IPS-NIHi11 (cell line): ENCODE measurements at regions not wholly inside any gene's neighbourhood (a gene's known extent, or its start where the extent isn't known, plus 50 kb on each side); places are given as distances from the start of the nearest gene placed in this dataset.

ENCODE experiments used
- DNase-seq: peaks from one replicate; pipeline ENCODE4 v3.0.0; 2012; ENCODE audit warnings: mixed read lengths, low spot score

GRCh38 chr5:167232675-167233311 lies 1058.7 kb upstream of the WWC1 start:
- no peak for DNase-seq

- DNase-seq = no peak
Observed at GRCh38 chr5:167233507-167234220, 1057.8 kb upstream of the WWC1 start.

- no peak for DNase-seq
Observed at GRCh38 chr5:167241436-167242067, 1049.9 kb upstream of the WWC1 start.

- DNase-seq = no peak
Observed at GRCh38 chr5:167242701-167243100, 1048.7 kb upstream of the WWC1 start.

GRCh38 chr5:167243463-167243862 lies 1048.0 kb upstream of the WWC1 start:
- DNase-seq = no peak

GRCh38 chr5:167244583-167244982 lies 1046.9 kb upstream of the WWC1 start:
- DNase-seq = peak; percentile 46

GRCh38 chr5:167245868-167246267 lies 1045.6 kb upstream of the WWC1 start:
- peak; percentile 27 for DNase-seq

GRCh38 chr5:167247816-167248215 lies 1043.6 kb upstream of the WWC1 start:
- no peak for DNase-seq

GRCh38 chr5:167248257-167248656 lies 1043.2 kb upstream of the WWC1 start:
- DNase-seq = no peak

GRCh38 chr5:167250996-167251395 lies 1040.4 kb upstream of the WWC1 start:
- DNase-seq = no peak

GRCh38 chr5:167254132-167254531 lies 1037.3 kb upstream of the WWC1 start:
- no peak for DNase-seq

GRCh38 chr5:167255926-167256325 lies 1035.5 kb upstream of the WWC1 start:
- DNase-seq = no peak

GRCh38 chr5:167259806-167260205 lies 1031.6 kb upstream of the WWC1 start:
- DNase-seq = no peak

- peak; percentile 42 for DNase-seq
Observed at GRCh38 chr5:167261309-167262100, 1029.9 kb upstream of the WWC1 start.

- no peak for DNase-seq
Observed at GRCh38 chr5:167263185-167263584, 1028.3 kb upstream of the WWC1 start.

GRCh38 chr5:167264348-167264747 lies 1027.1 kb upstream of the WWC1 start:
- DNase-seq = no peak

- no peak for DNase-seq
Observed at GRCh38 chr5:167268337-167268736, 1023.1 kb upstream of the WWC1 start.

- no peak for DNase-seq
Observed at GRCh38 chr5:167269146-167269545, 1022.3 kb upstream of the WWC1 start.

GRCh38 chr5:167271081-167271480 lies 1020.4 kb upstream of the WWC1 start:
- no peak for DNase-seq

GRCh38 chr5:167271511-167271910 lies 1019.9 kb upstream of the WWC1 start:
- no peak for DNase-seq

- no peak for DNase-seq
Observed at GRCh38 chr5:167280111-167280510, 1011.3 kb upstream of the WWC1 start.

GRCh38 chr5:167281925-167282324 lies 1009.5 kb upstream of the WWC1 start:
- DNase-seq = no peak

- DNase-seq = no peak
Observed at GRCh38 chr5:167283691-167284090, 1007.8 kb upstream of the WWC1 start.
